ENCODE measurements at regions not wholly inside any gene's neighbourhood (a gene's known extent, or its start where the extent isn't known, plus 50 kb on each side); places are given as distances from the start of the nearest gene placed in this dataset.
A peak's percentile ranks its signal among the peaks of the same experiment; 100 is the strongest.

DNA sequence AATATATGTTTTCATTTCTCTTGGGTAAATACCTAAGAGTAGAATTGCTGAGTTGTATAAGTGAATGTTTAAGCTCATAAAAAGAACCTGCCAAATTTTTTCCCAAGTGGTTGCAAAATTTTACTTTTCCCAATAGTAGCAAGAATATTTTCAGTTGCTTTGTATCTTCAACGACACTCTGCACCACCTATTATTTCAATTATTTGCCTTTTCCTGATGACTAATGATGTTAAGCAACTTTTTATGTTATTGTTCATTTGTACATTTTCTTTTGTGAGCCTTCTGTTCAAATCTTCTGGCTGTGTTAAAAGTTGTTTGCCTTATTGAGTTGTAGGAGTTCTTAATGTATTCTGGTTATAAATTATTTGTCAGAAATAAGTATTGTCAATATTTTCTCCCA, 299.1 kb upstream of the NRIP1 start:
- no peak overlapping the region for H4K91ac ChIP-seq (ENCODE audit: low read depth, low read length, poor library complexity)
- no peaks in the 10 kb centered on the region for H3K79me1 ChIP-seq (ENCODE audit: low read depth, low read length)
- no peak overlapping the region for H3K23ac ChIP-seq (ENCODE audit: low read depth, low read length, poor library complexity)
- DNase-seq (ENCODE audit: low spot score): no peak
- H2AK5ac ChIP-seq (ENCODE audit: low read depth, low read length): no peak overlapping the region
- no peak overlapping the region for H3K27ac ChIP-seq (replicated peaks; ENCODE audit: low read length)
- H4K8ac ChIP-seq (ENCODE audit: low read depth, low read length): no peak overlapping the region
- no peak overlapping the region for H3K4me2 ChIP-seq (ENCODE audit: insufficient read depth, low read length, poor library complexity, severe bottlenecking)
- no peak overlapping the region for H2BK5ac ChIP-seq (ENCODE audit: low read length)
- no peak overlapping the region for H3K18ac ChIP-seq (ENCODE audit: low read length)
- no peak overlapping the region for H2AFZ ChIP-seq (ENCODE audit: low read length)
- H3K4ac ChIP-seq (ENCODE audit: low read length): no peak overlapping the region
- no peak overlapping the region for H2BK120ac ChIP-seq (ENCODE audit: low read depth, low read length)
- peaks cover 3 to 14% of the 10 kb centered on the region in 2 donors for H3K9me3 ChIP-seq (replicated peaks in 1 of 2; ENCODE audit: control insufficient read depth in 2 of 2, insufficient read depth in 1 of 2, low read depth in 1 of 2, low read length in 2 of 2)
- no peaks in the 10 kb centered on the region for H3K36me3 ChIP-seq (replicated peaks in 1 of 2; ENCODE audit: control insufficient read depth in 2 of 2, insufficient read depth in 2 of 2, low read length in 2 of 2)
- H3K14ac ChIP-seq (ENCODE audit: low read length): no peak overlapping the region
- H3K4me3 ChIP-seq (ENCODE audit: low read length in 2 of 2): no peak overlapping the region
- H2BK15ac ChIP-seq (ENCODE audit: low read length): no peak overlapping the region
- no peaks in the 10 kb centered on the region for H3K27me3 ChIP-seq (ENCODE audit: control insufficient read depth in 3 of 3, insufficient read depth in 3 of 3, low read depth in 1 of 3, low read length in 3 of 3)
- WGBS, 2 donors (ENCODE audit: extremely low coverage in 2 of 2, insufficient read length in 2 of 2, insufficient replicate concordance in 1 of 2): no CpG with 5 or more reads among the region's 1 CpG
- H3K4me1 ChIP-seq (ENCODE audit: control insufficient read depth in 2 of 2, insufficient read depth in 1 of 2, low read depth in 1 of 2, low read length in 2 of 2): peaks cover 4 to 7% of the 10 kb centered on the region in 2 donors
- H3K9ac ChIP-seq (ENCODE audit: low read depth, low read length, poor library complexity): no peak overlapping the region
- no peak overlapping the region for H2BK12ac ChIP-seq (ENCODE audit: low read length)

- Histone ChIP-seq H3K4ac (ENCODE audit: low read length) (no peak overlapping the region), H3K36me3 (replicated peaks in 1 of 2; ENCODE audit: control insufficient read depth in 2 of 2, insufficient read depth in 2 of 2, low read length in 2 of 2) (no peaks in the 10 kb centered on the region), H2AFZ (ENCODE audit: low read length) (no peak overlapping the region), H3K9ac (ENCODE audit: low read depth, low read length, poor library complexity) (no peak overlapping the region), H4K91ac (ENCODE audit: low read depth, low read length, poor library complexity) (no peak overlapping the region), H3K4me3 (ENCODE audit: low read length in 2 of 2) (no peak overlapping the region), H3K27ac (replicated peaks; ENCODE audit: low read length) (no peak overlapping the region), H4K8ac (ENCODE audit: low read depth, low read length) (no peak overlapping the region), H2AK5ac (ENCODE audit: low read depth, low read length) (no peak overlapping the region), H2BK120ac (ENCODE audit: low read depth, low read length) (no peak overlapping the region), H2BK15ac (ENCODE audit: low read length) (no peak overlapping the region), H3K18ac (ENCODE audit: low read length) (no peak overlapping the region), H3K4me1 (ENCODE audit: control insufficient read depth in 2 of 2, insufficient read depth in 1 of 2, low read depth in 1 of 2, low read length in 2 of 2) (peaks cover 4 to 11% of the 10 kb centered on the region in 2 donors), H2BK5ac (ENCODE audit: low read length) (no peak overlapping the region), H3K27me3 (ENCODE audit: control insufficient read depth in 3 of 3, insufficient read depth in 3 of 3, low read depth in 1 of 3, low read length in 3 of 3) (no peaks in the 10 kb centered on the region), H3K14ac (ENCODE audit: low read length) (no peak overlapping the region), H3K9me3 (replicated peaks in 1 of 2; ENCODE audit: control insufficient read depth in 2 of 2, insufficient read depth in 1 of 2, low read depth in 1 of 2, low read length in 2 of 2) (peaks cover 3 to 14% of the 10 kb centered on the region in 2 donors), H3K23ac (ENCODE audit: low read depth, low read length, poor library complexity) (no peak overlapping the region), H2BK12ac (ENCODE audit: low read length) (no peak overlapping the region), H3K4me2 (ENCODE audit: insufficient read depth, low read length, poor library complexity, severe bottlenecking) (no peak overlapping the region), H3K79me1 (ENCODE audit: low read depth, low read length) (no peaks in the 10 kb centered on the region)
- no peak for DNase-seq (ENCODE audit: low spot score)
- WGBS, 2 donors (ENCODE audit: extremely low coverage in 2 of 2, insufficient read length in 2 of 2, insufficient replicate concordance in 1 of 2): no CpG with 5 or more reads among the region's 5 CpGs
Measured at GRCh38 chr21:15365751-15366392, 301.1 kb upstream of the NRIP1 start.

DNA sequence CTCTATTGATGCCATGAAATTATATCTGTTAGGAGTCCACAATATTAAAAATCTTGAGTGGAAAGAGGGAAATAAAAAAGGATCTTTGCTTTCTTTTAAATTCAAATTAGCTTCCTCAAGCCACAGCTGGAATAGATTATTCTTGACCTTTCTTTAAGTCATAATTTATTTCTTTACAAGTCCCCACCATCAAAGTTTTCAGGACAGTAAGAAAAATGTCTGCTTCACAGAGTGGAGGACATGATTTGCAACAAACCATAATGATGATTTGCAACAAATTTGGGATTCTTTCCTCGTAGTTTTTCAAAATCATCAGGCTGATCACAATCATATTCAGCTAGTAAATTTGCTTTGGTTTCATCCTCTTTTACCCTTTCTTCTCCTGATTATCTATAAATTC, 301.8 kb upstream of the NRIP1 start:
- H3K9me3 ChIP-seq (replicated peaks in 1 of 2; ENCODE audit: control insufficient read depth in 2 of 2, insufficient read depth in 1 of 2, low read depth in 1 of 2, low read length in 2 of 2): peaks cover 3 to 14% of the 10 kb centered on the region in 2 donors
- WGBS, 2 donors (ENCODE audit: extremely low coverage in 2 of 2, insufficient read length in 2 of 2, insufficient replicate concordance in 1 of 2): no CpG with 5 or more reads among the region's 1 CpG
- no peak overlapping the region for H3K9ac ChIP-seq (ENCODE audit: low read depth, low read length, poor library complexity)
- H3K4me1 ChIP-seq (ENCODE audit: control insufficient read depth in 2 of 2, insufficient read depth in 1 of 2, low read depth in 1 of 2, low read length in 2 of 2): peaks cover 4 to 11% of the 10 kb centered on the region in 2 donors
- no peak overlapping the region for H3K23ac ChIP-seq (ENCODE audit: low read depth, low read length, poor library complexity)
- H2BK12ac ChIP-seq (ENCODE audit: low read length): no peak overlapping the region
- no peak overlapping the region for H3K14ac ChIP-seq (ENCODE audit: low read length)
- no peaks in the 10 kb centered on the region for H3K79me1 ChIP-seq (ENCODE audit: low read depth, low read length)
- no peak overlapping the region for H2BK120ac ChIP-seq (ENCODE audit: low read depth, low read length)
- H3K18ac ChIP-seq (ENCODE audit: low read length): no peak overlapping the region
- H4K91ac ChIP-seq (ENCODE audit: low read depth, low read length, poor library complexity): no peak overlapping the region
- H4K8ac ChIP-seq (ENCODE audit: low read depth, low read length): no peak overlapping the region
- no peak overlapping the region for H3K4me3 ChIP-seq (ENCODE audit: low read length in 2 of 2)
- no peak overlapping the region for H3K4ac ChIP-seq (ENCODE audit: low read length)
- no peaks in the 10 kb centered on the region for H3K27me3 ChIP-seq (ENCODE audit: control insufficient read depth in 3 of 3, insufficient read depth in 3 of 3, low read depth in 1 of 3, low read length in 3 of 3)
- no peak for DNase-seq (ENCODE audit: low spot score)
- H2BK5ac ChIP-seq (ENCODE audit: low read length): no peak overlapping the region
- no peaks in the 10 kb centered on the region for H3K36me3 ChIP-seq (replicated peaks in 1 of 2; ENCODE audit: control insufficient read depth in 2 of 2, insufficient read depth in 2 of 2, low read length in 2 of 2)
- no peak overlapping the region for H2AK5ac ChIP-seq (ENCODE audit: low read depth, low read length)
- H3K4me2 ChIP-seq (ENCODE audit: insufficient read depth, low read length, poor library complexity, severe bottlenecking): no peak overlapping the region
- H2AFZ ChIP-seq (ENCODE audit: low read length): peak overlapping the region; percentile 5
- no peak overlapping the region for H2BK15ac ChIP-seq (ENCODE audit: low read length)
- H3K27ac ChIP-seq (replicated peaks; ENCODE audit: low read length): no peak overlapping the region

GRCh38 chr21:15367061-15367626, 302.3 kb upstream of the NRIP1 start:
- no CpG with 5 or more reads among the region's 7 CpGs for WGBS, 2 donors (ENCODE audit: extremely low coverage in 2 of 2, insufficient read length in 2 of 2, insufficient replicate concordance in 1 of 2)

More at GRCh38 chr21:15367061-15367626, 302.3 kb upstream of the NRIP1 start:
- Histone ChIP-seq H3K4me3 (ENCODE audit: low read length in 2 of 2) (no peak overlapping the region), H3K4me2 (ENCODE audit: insufficient read depth, low read length, poor library complexity, severe bottlenecking) (no peak overlapping the region), H2BK120ac (ENCODE audit: low read depth, low read length) (no peak overlapping the region), H3K79me1 (ENCODE audit: low read depth, low read length) (no peaks in the 10 kb centered on the region), H2AFZ (ENCODE audit: low read length) (peak overlapping the region; percentile 5), H4K91ac (ENCODE audit: low read depth, low read length, poor library complexity) (no peak overlapping the region), H3K23ac (ENCODE audit: low read depth, low read length, poor library complexity) (no peak overlapping the region), H2BK12ac (ENCODE audit: low read length) (no peak overlapping the region), H3K36me3 (replicated peaks in 1 of 2; ENCODE audit: control insufficient read depth in 2 of 2, insufficient read depth in 2 of 2, low read length in 2 of 2) (no peaks in the 10 kb centered on the region), H3K14ac (ENCODE audit: low read length) (no peak overlapping the region), H2AK5ac (ENCODE audit: low read depth, low read length) (no peak overlapping the region), H3K9ac (ENCODE audit: low read depth, low read length, poor library complexity) (no peak overlapping the region), H3K9me3 (replicated peaks in 1 of 2; ENCODE audit: control insufficient read depth in 2 of 2, insufficient read depth in 1 of 2, low read depth in 1 of 2, low read length in 2 of 2) (peaks cover 3 to 14% of the 10 kb centered on the region in 2 donors), H4K8ac (ENCODE audit: low read depth, low read length) (no peak overlapping the region), H3K27ac (replicated peaks; ENCODE audit: low read length) (peak overlapping the region; percentile 17), H2BK5ac (ENCODE audit: low read length) (no peak overlapping the region), H3K27me3 (ENCODE audit: control insufficient read depth in 3 of 3, insufficient read depth in 3 of 3, low read depth in 1 of 3, low read length in 3 of 3) (no peaks in the 10 kb centered on the region), H3K18ac (ENCODE audit: low read length) (no peak overlapping the region), H2BK15ac (ENCODE audit: low read length) (no peak overlapping the region), H3K4ac (ENCODE audit: low read length) (no peak overlapping the region), H3K4me1 (ENCODE audit: control insufficient read depth in 2 of 2, insufficient read depth in 1 of 2, low read depth in 1 of 2, low read length in 2 of 2) (peaks cover 4 to 11% of the 10 kb centered on the region in 2 donors)
- no peak for DNase-seq (ENCODE audit: low spot score)
